ENCODE measurements at regions not wholly inside any gene's neighbourhood (a gene's known extent, or its start where the extent isn't known, plus 50 kb on each side); places are given as distances from the start of the nearest gene placed in this dataset.

- Histone ChIP-seq H3K4me3 (ENCODE audit: insufficient read depth, low read depth, low read length) (no peak overlapping the region), H3K27me3 (ENCODE audit: control insufficient read depth, insufficient read depth, low read length, poor library complexity, severe bottlenecking) (no peaks in the 10 kb centered on the region), H3K4me1 (ENCODE audit: control insufficient read depth, insufficient read depth, low read length) (no peaks in the 10 kb centered on the region), H3K27ac (ENCODE audit: insufficient read depth, low read depth, low read length, poor library complexity, severe bottlenecking) (no peak overlapping the region), H3K36me3 (ENCODE audit: control insufficient read depth, insufficient read depth, low read length) (no peaks in the 10 kb centered on the region), H3K9me3 (ENCODE audit: control insufficient read depth, low read length) (no peaks in the 10 kb centered on the region)
- 93 to 97% methylated on average over 3 to 4 of the region's 4 CpGs for WGBS, 2 experiments
These were observed 327.7 kb downstream of the DUSP6 start for GRCh38 chr12:89024580-89024979.

- Histone ChIP-seq H3K4me3 (ENCODE audit: insufficient read depth, low read depth, low read length) (no peak overlapping the region), H3K4me1 (ENCODE audit: control insufficient read depth, insufficient read depth, low read length) (no peaks in the 10 kb centered on the region), H3K36me3 (ENCODE audit: control insufficient read depth, insufficient read depth, low read length) (no peaks in the 10 kb centered on the region), H3K9me3 (ENCODE audit: control insufficient read depth, low read length) (no peaks in the 10 kb centered on the region), H3K27ac (ENCODE audit: insufficient read depth, low read depth, low read length, poor library complexity, severe bottlenecking) (no peak overlapping the region), H3K27me3 (ENCODE audit: control insufficient read depth, insufficient read depth, low read length, poor library complexity, severe bottlenecking) (no peaks in the 10 kb centered on the region)
- WGBS, 2 experiments = 83 to 91% methylated on average over 2 of the region's 2 CpGs
These were observed 328.4 kb downstream of the DUSP6 start for GRCh38 chr12:89023936-89024335.

- 95 to 96% methylated on average over 6 of the region's 6 CpGs for WGBS, 2 experiments
These were observed 331.6 kb downstream of the DUSP6 start for GRCh38 chr12:89020689-89021088.

GRCh38 chr12:89020121-89020480 is 332.2 kb downstream of the DUSP6 start:
- no peak overlapping the region for H3K4me3 ChIP-seq (ENCODE audit: insufficient read depth, low read depth, low read length)
- no peaks in the 10 kb centered on the region for H3K27me3 ChIP-seq (ENCODE audit: control insufficient read depth, insufficient read depth, low read length, poor library complexity, severe bottlenecking)
- H3K27ac ChIP-seq (ENCODE audit: insufficient read depth, low read depth, low read length, poor library complexity, severe bottlenecking) = no peak overlapping the region
- no peaks in the 10 kb centered on the region for H3K4me1 ChIP-seq (ENCODE audit: control insufficient read depth, insufficient read depth, low read length)
- no peaks in the 10 kb centered on the region for H3K9me3 ChIP-seq (ENCODE audit: control insufficient read depth, low read length)
- H3K36me3 ChIP-seq (ENCODE audit: control insufficient read depth, insufficient read depth, low read length) = no peaks in the 10 kb centered on the region

More at GRCh38 chr12:89020689-89021088, 331.6 kb downstream of the DUSP6 start:
- Histone ChIP-seq H3K27ac (ENCODE audit: insufficient read depth, low read depth, low read length, poor library complexity, severe bottlenecking) (no peak overlapping the region), H3K9me3 (ENCODE audit: control insufficient read depth, low read length) (no peaks in the 10 kb centered on the region), H3K27me3 (ENCODE audit: control insufficient read depth, insufficient read depth, low read length, poor library complexity, severe bottlenecking) (no peaks in the 10 kb centered on the region), H3K36me3 (ENCODE audit: control insufficient read depth, insufficient read depth, low read length) (no peaks in the 10 kb centered on the region), H3K4me1 (ENCODE audit: control insufficient read depth, insufficient read depth, low read length) (no peaks in the 10 kb centered on the region), H3K4me3 (ENCODE audit: insufficient read depth, low read depth, low read length) (no peak overlapping the region)

- no peaks in the 10 kb centered on the region for H3K4me1 ChIP-seq (ENCODE audit: control insufficient read depth, insufficient read depth, low read length)
- no peaks in the 10 kb centered on the region for H3K27me3 ChIP-seq (ENCODE audit: control insufficient read depth, insufficient read depth, low read length, poor library complexity, severe bottlenecking)
- H3K4me3 ChIP-seq (ENCODE audit: insufficient read depth, low read depth, low read length) = no peak overlapping the region
- H3K36me3 ChIP-seq (ENCODE audit: control insufficient read depth, insufficient read depth, low read length) = no peaks in the 10 kb centered on the region
- no peaks in the 10 kb centered on the region for H3K9me3 ChIP-seq (ENCODE audit: control insufficient read depth, low read length)
- 19 to 30% methylated on average over 12 to 14 of the region's 14 CpGs for WGBS, 2 experiments
- H3K27ac ChIP-seq (ENCODE audit: insufficient read depth, low read depth, low read length, poor library complexity, severe bottlenecking) = no peak overlapping the region
These were observed 332.7 kb downstream of the DUSP6 start for GRCh38 chr12:89019439-89020120.

GRCh38 chr12:89016970-89017778 is 335.1 kb downstream of the DUSP6 start:
- WGBS, 2 experiments = 36 to 37% methylated on average over 18 to 21 of the region's 21 CpGs
- Histone ChIP-seq H3K36me3 (ENCODE audit: control insufficient read depth, insufficient read depth, low read length) (no peaks in the 10 kb centered on the region), H3K4me3 (ENCODE audit: insufficient read depth, low read depth, low read length) (no peak overlapping the region), H3K4me1 (ENCODE audit: control insufficient read depth, insufficient read depth, low read length) (no peaks in the 10 kb centered on the region), H3K27ac (ENCODE audit: insufficient read depth, low read depth, low read length, poor library complexity, severe bottlenecking) (no peak overlapping the region), H3K27me3 (ENCODE audit: control insufficient read depth, insufficient read depth, low read length, poor library complexity, severe bottlenecking) (no peaks in the 10 kb centered on the region), H3K9me3 (ENCODE audit: control insufficient read depth, low read length) (no peaks in the 10 kb centered on the region)

- Histone ChIP-seq H3K36me3 (ENCODE audit: control insufficient read depth, insufficient read depth, low read length) (no peaks in the 10 kb centered on the region), H3K4me3 (ENCODE audit: insufficient read depth, low read depth, low read length) (no peak overlapping the region), H3K4me1 (ENCODE audit: control insufficient read depth, insufficient read depth, low read length) (no peaks in the 10 kb centered on the region), H3K27me3 (ENCODE audit: control insufficient read depth, insufficient read depth, low read length, poor library complexity, severe bottlenecking) (no peaks in the 10 kb centered on the region), H3K9me3 (ENCODE audit: control insufficient read depth, low read length) (no peaks in the 10 kb centered on the region), H3K27ac (ENCODE audit: insufficient read depth, low read depth, low read length, poor library complexity, severe bottlenecking) (no peak overlapping the region)
- WGBS, 2 experiments = 88 to 94% methylated on average over 1 of the region's 1 CpG
These were observed 336.9 kb downstream of the DUSP6 start for GRCh38 chr12:89015419-89015818.

GRCh38 chr12:88998421-88998820 is 353.9 kb downstream of the DUSP6 start:
- Histone ChIP-seq H3K9me3 (ENCODE audit: control insufficient read depth, low read length) (no peaks in the 10 kb centered on the region), H3K27me3 (ENCODE audit: control insufficient read depth, insufficient read depth, low read length, poor library complexity, severe bottlenecking) (no peaks in the 10 kb centered on the region), H3K4me1 (ENCODE audit: control insufficient read depth, insufficient read depth, low read length) (no peaks in the 10 kb centered on the region), H3K27ac (ENCODE audit: insufficient read depth, low read depth, low read length, poor library complexity, severe bottlenecking) (no peak overlapping the region), H3K4me3 (ENCODE audit: insufficient read depth, low read depth, low read length) (no peak overlapping the region), H3K36me3 (ENCODE audit: control insufficient read depth, insufficient read depth, low read length) (no peaks in the 10 kb centered on the region)
- 89 to 93% methylated on average over 2 of the region's 2 CpGs for WGBS, 2 experiments

- Histone ChIP-seq H3K27ac (ENCODE audit: insufficient read depth, low read depth, low read length, poor library complexity, severe bottlenecking) (no peak overlapping the region), H3K4me1 (ENCODE audit: control insufficient read depth, insufficient read depth, low read length) (no peaks in the 10 kb centered on the region), H3K27me3 (ENCODE audit: control insufficient read depth, insufficient read depth, low read length, poor library complexity, severe bottlenecking) (no peaks in the 10 kb centered on the region), H3K36me3 (ENCODE audit: control insufficient read depth, insufficient read depth, low read length) (no peaks in the 10 kb centered on the region), H3K9me3 (ENCODE audit: control insufficient read depth, low read length) (no peaks in the 10 kb centered on the region), H3K4me3 (ENCODE audit: insufficient read depth, low read depth, low read length) (no peak overlapping the region)
- WGBS, 2 experiments = 92 to 100% methylated on average over 1 of the region's 2 CpGs
These were observed 356.0 kb downstream of the DUSP6 start for GRCh38 chr12:88996200-88996788.

- WGBS, 2 experiments = 100% methylated on average over 1 of the region's 1 CpG; no CpG with 5 or more reads in 1 of the 2 experiments
- Histone ChIP-seq H3K9me3 (ENCODE audit: control insufficient read depth, low read length) (no peaks in the 10 kb centered on the region), H3K27ac (ENCODE audit: insufficient read depth, low read depth, low read length, poor library complexity, severe bottlenecking) (no peak overlapping the region), H3K27me3 (ENCODE audit: control insufficient read depth, insufficient read depth, low read length, poor library complexity, severe bottlenecking) (no peaks in the 10 kb centered on the region), H3K4me1 (ENCODE audit: control insufficient read depth, insufficient read depth, low read length) (no peaks in the 10 kb centered on the region), H3K36me3 (ENCODE audit: control insufficient read depth, insufficient read depth, low read length) (no peaks in the 10 kb centered on the region), H3K4me3 (ENCODE audit: insufficient read depth, low read depth, low read length) (no peak overlapping the region)
These were observed 357.3 kb downstream of the DUSP6 start for GRCh38 chr12:88994971-88995370.
